GM21737 (cell line): ENCODE measurements at regions not wholly inside any gene's neighbourhood (a gene's known extent, or its start where the extent isn't known, plus 50 kb on each side); places are given as distances from the start of the nearest gene placed in this dataset.

ENCODE experiments used
- ATAC-seq: cut with Tn5 transposase; IDR thresholded peaks from one replicate; pipeline ENCODE4 v1.9.1; 2021; ENCODE audit warnings: mild to moderate bottlenecking, moderate library complexity; ENCODE audit not compliant: unreplicated experiment

- no peak for ATAC-seq
Measured at GRCh38 chr13:99893567-99893966, 78.0 kb downstream of the ZIC5 start.

- ATAC-seq = no peak
Measured at GRCh38 chr13:99892866-99893504, 78.6 kb downstream of the ZIC5 start.

- ATAC-seq = no peak
Measured at GRCh38 chr13:99892196-99892613, 79.4 kb downstream of the ZIC5 start.

DNA sequence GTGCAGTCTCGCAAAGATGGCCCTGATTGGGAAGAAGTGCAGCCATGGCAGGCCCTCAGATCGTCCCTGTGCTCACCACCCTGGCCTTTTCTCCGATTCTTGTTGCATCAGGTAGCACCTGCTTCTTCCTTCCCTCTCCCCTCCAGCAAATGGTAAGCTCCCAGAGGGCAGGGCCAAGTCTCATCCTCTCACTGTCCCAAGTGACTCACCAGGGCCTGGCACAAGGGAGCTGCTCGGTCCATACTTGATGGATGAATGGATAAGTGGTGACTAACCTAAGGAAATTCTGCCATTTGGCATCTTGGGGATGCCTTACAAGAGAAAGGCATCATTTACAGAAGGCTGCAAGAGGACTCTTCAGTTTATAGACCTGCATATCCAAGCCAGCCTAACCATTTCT is 84.9 kb downstream of the ZIC5 start:
- ATAC-seq = no peak

GRCh38 chr13:99884913-99885312 is 86.7 kb downstream of the ZIC5 start:
- no peak for ATAC-seq

DNA sequence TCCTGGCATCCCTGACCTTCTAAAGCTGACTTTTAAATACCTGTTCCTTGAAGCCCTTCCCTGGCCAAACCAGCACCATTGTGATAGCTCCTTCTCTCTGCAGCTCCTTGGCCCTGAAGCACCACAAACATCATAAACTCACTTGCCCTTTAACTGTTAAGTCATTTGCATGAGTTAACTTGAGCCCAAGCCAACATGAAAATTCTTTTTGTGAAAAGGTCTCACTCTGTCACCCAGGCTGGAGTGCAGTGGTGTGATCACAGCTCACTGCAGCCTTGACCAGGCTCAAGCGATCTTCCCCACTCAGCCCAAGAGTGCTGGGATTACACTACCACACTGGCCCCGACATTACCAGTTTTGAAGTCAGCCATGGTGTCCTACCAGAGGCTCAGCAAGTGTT is 87.8 kb downstream of the ZIC5 start:
- ATAC-seq = no peak

DNA sequence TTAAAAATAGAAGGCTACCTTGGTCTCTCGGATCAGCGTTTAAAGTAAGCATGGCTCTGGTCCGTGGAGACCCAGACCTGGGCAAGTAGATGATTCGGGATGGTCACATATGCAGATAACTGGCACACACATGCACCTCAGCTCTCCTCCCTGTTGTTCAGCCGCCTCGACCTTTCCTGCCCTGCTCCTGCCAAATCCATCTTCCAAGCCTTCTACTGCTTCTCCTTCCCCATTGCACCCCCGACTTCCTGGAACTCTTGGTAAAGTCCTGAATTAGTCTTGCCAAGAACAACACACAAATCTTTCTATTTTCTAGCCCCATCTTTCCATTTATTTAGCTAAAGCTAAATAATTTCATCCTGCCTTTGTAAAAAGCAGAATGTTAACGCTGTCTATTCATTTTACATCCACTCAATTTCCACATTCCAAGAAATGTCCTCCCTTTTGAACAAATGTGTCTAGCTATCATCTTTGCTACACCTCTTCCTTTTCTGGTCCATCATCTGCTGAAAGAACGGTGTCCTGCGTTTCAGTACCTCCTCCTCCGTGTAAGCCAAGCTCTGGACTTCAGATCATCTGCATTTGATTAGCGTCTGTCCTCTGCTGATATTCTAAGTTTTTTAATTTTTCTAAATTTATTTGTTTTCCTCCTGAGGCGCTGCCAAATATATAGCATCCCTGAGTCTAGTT is 92.5 kb downstream of the ZIC5 start:
- no peak for ATAC-seq

DNA sequence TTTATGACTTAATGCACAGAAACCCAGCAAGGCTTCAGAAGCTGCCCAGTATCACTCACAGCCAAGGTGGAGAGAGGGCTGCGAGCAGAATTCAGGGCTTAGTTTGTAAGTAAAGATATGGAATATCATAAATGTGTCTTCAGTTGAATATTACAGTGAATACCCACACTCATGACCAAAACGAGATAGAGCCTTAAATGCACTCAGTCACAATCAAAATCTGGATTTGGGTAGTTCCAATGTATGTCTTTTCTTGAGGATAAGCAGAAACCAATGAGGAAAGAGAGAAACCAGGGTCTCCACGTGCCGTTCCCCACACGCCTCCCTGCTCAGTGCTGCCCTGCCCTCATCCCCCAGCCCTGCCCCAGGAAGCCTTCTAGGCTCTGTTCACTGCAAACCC is 94.9 kb downstream of the ZIC5 start:
- no peak for ATAC-seq

DNA sequence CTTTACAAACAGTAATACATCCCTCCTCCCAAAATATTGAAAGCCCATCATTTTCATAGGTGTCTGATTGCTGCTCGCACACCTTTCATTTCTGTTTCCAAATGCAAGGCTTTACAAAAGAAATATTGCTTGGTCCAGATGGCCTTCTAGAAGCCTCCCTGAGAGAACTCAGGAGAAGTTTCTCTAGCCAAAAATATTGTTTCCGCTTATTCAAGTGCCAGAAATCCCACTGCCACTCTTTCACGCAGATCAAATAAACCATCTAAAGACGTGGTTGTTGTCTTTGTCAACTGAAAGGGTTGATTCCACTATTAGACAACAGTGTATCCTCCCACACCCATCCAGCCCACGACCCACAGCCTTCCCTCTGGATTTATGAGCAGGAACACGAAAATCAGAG is 96.2 kb downstream of the ZIC5 start:
- no peak for ATAC-seq

DNA sequence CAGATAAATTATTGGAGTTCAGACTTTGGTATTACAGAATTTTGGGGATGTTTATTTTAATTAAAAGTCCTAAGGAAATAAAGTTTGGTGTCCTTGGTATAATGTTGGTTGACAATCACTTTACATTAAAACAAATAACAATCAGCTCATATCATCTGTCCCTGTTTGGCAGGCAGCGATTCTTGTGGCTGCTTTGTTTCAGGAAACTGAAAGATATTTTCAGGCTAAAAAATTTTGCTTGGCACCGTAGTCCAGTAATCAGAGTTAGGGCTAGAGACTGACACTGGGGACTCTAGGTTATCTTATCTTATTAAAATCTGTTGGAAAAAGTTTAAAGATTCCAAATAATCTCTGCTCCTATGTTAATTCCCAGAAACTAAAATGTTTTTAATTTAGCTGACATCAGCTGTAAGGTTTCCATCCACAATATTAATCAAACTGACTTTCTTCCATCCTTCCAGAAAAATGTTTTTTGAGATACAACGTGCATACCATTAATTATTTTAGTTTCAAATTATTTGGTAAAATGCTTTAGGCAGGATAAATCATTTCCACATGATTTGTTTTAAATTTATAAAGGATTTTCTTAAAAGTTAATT is 97.6 kb downstream of the ZIC5 start:
- no peak for ATAC-seq

- no peak for ATAC-seq
Measured at GRCh38 chr13:99873141-99873540, 98.4 kb downstream of the ZIC5 start.

- ATAC-seq = no peak
Measured at GRCh38 chr13:99871249-99871898, 100.2 kb downstream of the ZIC5 start.

- ATAC-seq = no peak
Measured at GRCh38 chr13:99870541-99870940, 101.0 kb downstream of the ZIC5 start.

- no peak for ATAC-seq
Measured at GRCh38 chr13:99869830-99870229, 101.7 kb downstream of the ZIC5 start.

GRCh38 chr13:99868767-99869166 is 102.8 kb downstream of the ZIC5 start:
- ATAC-seq = no peak

DNA sequence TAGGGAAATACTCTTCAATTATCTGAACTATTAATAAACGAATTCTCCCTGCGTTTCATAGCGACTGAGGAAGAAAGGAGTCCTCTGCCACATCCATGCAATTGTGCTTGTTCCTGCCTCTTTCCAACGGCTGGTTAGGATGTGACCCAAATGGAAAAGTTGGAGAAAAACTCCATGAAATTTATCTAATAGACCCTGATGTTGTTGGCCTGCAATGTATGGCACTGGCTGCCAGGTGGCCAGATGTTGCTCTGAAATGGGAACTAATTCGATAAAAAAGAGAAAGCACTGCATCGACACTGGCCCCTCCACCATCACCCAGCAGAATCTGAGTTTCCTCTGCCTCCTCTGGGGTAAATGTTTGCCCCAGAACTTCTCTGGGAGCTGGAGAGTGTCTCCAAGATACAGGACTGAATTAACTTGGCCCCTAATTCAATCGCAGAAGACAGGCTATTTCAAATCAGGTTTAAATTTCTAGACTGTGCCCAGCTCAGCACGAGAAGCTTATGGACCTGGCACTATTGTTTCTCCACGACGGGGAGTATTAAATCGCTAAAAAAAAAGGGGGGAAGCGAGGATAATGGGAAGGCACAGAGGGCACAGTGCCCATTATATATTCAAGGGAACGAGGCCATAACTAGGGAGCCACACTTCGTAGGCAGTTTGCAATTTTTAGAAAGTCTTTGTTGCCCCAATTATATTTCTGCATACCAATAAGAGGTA is 103.9 kb downstream of the ZIC5 start:
- no peak for ATAC-seq

DNA sequence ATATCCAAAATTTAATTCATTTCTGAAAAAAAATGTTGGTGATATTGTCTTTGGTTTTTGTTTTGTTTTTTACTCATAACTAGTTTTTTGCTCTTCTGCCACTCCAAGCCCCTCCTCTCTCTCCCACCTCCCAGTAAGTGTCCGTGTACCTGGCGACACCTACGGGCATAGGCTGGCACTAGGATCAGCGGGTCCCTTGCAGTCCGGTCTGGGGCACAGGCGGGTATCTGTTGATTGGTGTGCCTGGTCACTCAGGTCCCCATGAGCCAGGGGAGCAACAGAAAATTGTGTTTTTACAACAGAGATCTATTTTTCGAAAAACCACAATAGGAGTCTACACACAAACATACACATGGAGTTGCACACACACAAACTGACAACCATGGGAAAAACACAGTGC is 104.8 kb downstream of the ZIC5 start:
- ATAC-seq = no peak

DNA sequence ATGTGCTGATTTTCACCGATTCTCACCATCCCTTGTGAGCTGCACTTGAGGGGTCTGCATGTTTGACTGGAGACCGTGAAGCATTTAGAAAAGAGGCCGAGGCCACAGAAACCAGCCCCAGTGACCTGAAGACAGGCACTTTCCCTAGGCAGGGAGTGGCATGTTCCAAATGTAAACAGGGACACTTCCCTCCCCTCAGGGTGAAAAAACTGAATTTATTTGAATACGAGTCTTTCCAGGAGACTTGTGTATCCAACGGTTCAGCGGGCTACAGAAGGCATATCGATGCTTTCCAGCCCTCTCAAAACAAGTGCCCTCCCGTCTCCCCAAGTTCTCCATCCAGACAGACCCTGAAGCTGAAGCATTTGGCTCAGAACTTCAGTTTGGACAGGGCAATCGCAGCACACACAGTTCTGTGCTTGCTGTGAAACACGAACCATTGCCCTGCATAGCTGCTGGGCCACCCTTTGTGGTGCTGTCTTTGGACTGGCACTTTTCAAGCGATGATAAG is 106.1 kb downstream of the ZIC5 start:
- ATAC-seq = no peak

- ATAC-seq = no peak
Measured at GRCh38 chr13:99864627-99864990, 107.0 kb downstream of the ZIC5 start.

DNA sequence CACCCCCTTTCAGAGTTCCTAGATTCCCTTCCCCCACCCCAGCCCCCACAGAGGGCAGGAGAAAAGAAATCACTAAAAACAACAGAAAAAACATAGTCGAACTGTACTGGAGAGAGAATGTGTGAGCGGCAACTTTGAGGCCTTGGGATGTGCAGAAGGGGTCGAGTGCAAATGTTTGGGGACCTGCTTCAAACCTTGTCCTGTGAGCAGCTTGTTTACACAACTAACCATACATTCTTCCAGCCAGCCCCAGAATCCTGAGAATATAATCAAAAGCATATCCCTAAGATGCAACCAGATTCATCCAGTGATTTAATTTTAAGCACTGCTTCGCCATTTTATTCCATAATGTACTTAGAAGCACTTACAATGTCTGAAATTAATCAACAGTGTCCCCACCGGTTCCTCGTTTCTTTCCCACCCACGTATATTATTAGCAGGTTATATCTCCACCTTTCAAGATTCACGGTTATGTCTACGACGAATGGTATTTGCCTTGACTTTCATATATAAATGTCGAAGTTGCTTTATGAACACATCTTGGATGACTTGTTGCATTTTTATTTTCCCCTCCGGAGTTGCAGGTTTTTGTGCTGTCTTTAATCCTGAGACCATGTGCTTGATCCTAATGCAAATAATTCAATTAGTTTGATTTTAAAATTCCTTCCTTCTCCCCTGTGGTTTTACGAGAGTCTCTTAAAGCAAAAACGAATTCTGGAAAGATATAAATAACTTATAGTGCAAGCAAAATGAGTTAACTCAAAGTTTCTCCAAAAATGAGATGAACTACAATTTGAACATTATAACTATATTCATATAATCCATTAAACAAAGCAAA is 107.6 kb downstream of the ZIC5 start:
- no peak for ATAC-seq
